GM18498 (cell line): ENCODE measurements at regions not wholly inside any gene's neighbourhood (a gene's known extent, or its start where the extent isn't known, plus 50 kb on each side); places are given as distances from the start of the nearest gene placed in this dataset.

Experiments used
- ATAC-seq: cut with Tn5 transposase; IDR thresholded peaks from one replicate; pipeline ENCODE4 v1.9.1; 2021; ENCODE audit warnings: mild to moderate bottlenecking, moderate library complexity; ENCODE audit not compliant: unreplicated experiment

- no peak for ATAC-seq
Observed at GRCh38 chr14:87547536-87547935, 445.4 kb downstream of the GALC start.

- no peak for ATAC-seq
Observed at GRCh38 chr14:87542288-87542687, 450.7 kb downstream of the GALC start.

- ATAC-seq, result no peak
Observed at GRCh38 chr14:87540339-87540738, 452.6 kb downstream of the GALC start.

- no peak for ATAC-seq
Observed at GRCh38 chr14:87529081-87529480, 463.9 kb downstream of the GALC start.

DNA sequence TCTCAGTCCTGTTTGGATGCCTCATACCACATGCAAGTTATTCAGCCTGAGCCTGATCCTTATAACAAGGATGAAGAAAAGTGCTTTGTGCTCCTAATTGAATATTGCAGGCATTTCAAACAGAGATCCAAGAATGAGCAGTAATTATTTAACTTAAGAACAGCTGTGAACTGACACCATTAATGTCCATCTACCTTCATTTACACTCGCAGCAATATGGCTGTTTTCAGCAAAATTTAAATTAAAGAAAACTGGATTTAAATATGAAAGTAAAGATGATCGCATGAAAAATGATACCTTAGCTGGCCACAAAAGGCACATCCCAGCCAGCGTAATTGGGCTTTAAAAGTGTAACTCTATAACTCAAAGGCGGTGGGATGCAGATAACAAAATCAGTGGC lies 466.3 kb downstream of the GALC start:
- no peak for ATAC-seq

GRCh38 chr14:87524011-87524410 lies 469.0 kb downstream of the GALC start:
- no peak for ATAC-seq

DNA sequence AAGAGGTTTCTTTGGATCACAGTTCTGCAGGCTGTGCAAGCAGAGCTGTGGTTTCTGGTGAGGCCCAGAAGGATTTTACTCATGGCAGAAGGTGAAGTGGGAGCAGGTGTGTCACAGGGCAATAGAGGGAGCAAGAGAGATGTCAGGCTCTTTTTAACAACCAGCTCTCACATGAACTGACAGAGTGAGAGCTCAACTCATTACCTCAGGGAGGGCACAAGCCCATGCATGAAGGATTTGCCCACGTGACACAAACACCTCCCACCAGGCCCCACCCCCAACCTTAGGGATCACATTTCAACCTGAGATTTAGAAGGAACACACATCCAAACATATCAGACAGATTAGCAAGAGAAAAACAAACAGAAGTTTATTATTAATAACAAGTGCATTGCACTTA lies 470.4 kb downstream of the GALC start:
- ATAC-seq, result no peak

DNA sequence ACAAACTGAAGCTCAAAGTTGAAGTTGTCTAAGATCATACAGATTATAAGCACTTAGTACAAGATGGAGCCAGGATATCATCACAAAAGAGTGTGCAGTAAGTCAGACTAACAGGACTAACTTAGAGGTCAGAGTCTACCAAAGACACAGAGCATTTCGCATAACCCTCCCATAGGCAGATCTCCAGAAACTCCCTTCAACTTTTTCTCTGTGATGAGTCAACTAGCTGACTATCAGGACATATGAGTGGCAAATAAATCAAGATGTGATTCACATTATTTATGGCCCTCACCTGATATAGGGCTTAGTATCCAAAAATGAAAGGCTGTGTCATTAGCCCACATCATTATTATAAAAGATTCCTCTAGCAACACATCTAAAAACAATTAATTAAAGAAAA lies 484.6 kb downstream of the GALC start:
- no peak for ATAC-seq

DNA sequence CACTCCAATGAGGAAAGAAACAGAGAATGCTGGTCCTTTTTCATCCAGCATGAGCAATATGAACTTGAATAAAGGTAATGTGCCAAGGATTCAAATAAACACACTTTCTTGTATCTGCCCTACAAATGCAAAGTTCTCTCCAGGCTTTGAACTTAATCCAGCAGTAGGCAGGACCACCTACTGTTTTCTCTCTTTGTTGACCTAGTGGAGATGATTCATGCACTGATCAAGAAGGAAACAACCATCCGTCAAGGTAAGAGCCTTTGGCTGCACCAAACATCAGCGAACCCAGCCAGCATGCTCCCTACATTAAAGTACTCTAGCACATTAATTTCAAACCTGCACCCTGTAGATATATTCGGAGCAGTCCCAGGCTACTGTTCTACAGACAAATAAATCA lies 489.3 kb downstream of the GALC start:
- no peak for ATAC-seq

DNA sequence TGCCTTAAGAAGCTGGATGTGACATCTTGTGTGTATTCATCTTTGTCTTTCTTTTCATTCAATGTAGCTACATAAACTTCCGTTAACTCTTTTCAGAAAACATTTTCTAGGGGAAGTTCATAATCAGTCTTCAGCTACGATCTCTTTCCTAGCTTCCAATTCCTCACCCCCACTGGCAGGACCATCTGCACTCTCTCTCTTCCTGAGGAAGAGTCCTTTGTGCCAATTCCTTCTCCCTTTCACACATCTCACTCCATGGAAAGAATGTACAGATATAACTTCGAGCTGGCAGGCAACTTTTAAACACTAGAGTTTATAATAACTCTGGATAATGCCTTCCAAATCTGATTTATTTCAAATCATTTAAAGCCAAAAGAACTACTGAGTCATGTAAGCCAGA lies 495.7 kb downstream of the GALC start:
- no peak for ATAC-seq

GRCh38 chr14:87494010-87494409 lies 499.0 kb downstream of the GALC start:
- no peak for ATAC-seq

GRCh38 chr14:87492561-87492960 lies 500.4 kb downstream of the GALC start:
- no peak for ATAC-seq

GRCh38 chr14:87491816-87492215 lies 501.2 kb downstream of the GALC start:
- no peak for ATAC-seq

GRCh38 chr14:87489196-87489819 lies 503.7 kb downstream of the GALC start:
- no peak for ATAC-seq

GRCh38 chr14:87483271-87484260 lies 509.4 kb downstream of the GALC start:
- no peak for ATAC-seq

DNA sequence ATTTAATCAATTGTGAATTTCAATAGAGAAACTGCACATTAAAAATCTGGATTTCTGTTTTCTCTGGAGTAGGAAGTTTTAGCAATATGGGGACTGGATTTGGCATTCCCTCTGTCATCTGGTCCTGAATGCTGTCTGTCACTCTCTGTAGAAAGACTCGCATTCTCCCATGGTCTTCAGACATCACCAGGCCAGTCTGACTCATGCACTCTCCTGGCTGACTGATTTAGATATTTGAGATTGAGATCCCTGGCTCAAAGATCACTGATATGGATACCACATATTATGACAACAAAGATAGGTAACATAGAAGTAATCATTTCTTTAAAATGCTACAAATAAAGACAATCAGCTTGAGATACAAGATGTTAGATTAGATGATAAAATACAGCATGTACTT lies 524.5 kb downstream of the GALC start:
- no peak for ATAC-seq

DNA sequence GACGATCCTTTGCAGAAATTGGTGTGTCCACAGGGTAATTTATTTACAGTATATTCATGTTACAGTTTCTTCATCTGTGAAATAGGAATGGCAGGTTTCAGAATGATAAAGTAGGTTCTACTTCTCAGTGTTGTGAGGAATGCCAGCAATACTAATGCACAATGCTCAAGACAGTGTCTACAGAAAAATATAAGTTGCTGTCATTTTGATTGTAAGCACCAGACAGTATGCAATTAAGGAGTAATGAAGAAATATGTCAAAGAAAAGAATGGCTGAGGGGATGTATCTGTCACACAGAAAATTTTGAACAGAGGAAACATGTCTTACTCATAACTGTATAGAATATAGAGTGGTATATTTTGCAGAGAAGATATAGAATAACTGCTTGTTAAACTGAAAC lies 525.4 kb downstream of the GALC start:
- no peak for ATAC-seq

- no peak for ATAC-seq
Observed at GRCh38 chr14:87465770-87466169, 527.2 kb downstream of the GALC start.

DNA sequence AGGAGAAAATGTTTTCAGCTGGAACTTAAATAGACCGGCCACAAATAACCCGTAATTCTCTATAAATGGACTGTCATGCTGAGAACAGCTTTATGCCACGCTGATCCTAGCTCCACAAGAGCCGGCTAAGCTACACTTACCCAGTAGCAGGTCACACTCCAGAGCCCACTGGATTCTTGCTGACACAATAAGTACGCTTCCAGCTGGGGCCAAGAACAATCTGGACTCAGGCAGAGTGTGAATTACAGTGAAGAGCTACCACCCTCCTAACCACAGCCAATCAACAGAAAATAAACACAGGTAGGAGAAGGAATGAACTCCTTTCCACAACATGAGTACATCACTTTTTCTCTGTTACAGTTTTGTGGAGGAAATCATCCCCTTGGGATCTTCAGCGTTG lies 531.3 kb downstream of the GALC start:
- ATAC-seq, result no peak

DNA sequence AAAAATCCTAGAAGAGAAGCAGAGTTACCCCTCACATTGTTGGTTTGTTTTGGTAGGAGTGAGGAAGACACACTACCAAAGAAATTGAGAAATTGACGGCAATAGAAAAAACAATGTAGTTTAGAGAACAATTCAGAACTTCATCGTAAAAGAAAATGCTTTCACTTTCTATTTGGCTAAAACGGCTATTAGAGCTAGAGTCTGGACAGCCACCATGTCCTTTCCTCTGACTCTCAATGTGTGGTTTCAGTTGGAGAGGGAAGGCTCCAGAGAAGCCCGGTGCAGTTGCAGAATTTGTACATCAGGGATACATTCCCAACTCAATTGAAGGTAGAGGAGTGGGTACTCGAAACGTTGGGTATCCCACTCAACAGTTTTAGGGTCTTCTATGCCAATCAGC lies 535.3 kb downstream of the GALC start:
- no peak for ATAC-seq

DNA sequence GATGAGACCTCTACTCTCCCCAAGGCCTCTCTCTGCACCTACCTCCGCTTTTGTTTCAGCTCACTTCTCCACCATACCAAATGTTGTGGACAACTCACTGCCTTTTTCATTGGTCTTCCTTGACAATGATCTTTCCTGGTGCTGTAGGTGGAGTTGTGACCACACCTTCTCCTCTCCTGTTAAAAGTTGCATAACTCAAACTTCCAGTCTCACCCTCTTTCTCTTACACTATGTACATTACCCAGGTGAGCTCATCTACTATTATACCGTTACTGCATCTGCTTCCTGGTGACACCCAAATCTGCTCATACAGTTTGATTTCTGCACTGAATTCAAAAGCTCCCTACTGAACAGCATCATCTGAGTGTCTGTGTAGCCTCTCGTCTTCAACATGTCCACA lies 542.8 kb downstream of the GALC start:
- no peak for ATAC-seq

GRCh38 chr14:87449016-87449415 lies 544.0 kb downstream of the GALC start:
- ATAC-seq, result no peak
